ENCODE measurements at regions not wholly inside any gene's neighbourhood (a gene's known extent, or its start where the extent isn't known, plus 50 kb on each side); places are given as distances from the start of the nearest gene placed in this dataset.

DNA sequence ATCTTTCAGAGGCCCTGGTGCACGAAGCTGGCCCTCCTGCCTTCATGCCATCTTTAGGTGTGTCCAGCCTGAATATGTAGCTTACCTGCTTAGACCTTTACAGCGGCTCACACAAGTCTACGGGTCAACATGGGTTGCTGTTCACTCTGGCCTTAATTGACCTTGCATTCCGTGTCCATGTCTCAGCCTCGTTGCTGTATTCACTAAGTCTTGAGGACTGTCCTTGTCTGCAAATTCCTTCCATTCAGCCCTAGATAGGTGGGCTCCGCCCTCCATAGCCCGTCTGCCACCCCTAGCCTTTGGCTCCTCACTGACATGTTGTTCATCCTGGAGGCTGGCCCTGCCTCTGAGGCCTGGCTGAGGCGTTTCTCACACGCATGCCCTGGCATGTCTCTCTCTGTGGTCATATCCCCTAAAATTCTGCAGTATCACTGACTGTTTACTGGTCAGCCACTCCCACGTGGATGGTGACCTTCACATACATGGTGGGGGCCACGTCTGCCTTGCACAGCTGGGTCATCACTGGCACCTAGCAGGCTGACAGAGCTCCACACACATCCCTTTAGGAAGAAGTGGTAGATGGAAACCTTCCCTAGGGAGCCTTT lies 394.1 kb upstream of the MKI67 start:
- TF ChIP-seq, protein P1, sequence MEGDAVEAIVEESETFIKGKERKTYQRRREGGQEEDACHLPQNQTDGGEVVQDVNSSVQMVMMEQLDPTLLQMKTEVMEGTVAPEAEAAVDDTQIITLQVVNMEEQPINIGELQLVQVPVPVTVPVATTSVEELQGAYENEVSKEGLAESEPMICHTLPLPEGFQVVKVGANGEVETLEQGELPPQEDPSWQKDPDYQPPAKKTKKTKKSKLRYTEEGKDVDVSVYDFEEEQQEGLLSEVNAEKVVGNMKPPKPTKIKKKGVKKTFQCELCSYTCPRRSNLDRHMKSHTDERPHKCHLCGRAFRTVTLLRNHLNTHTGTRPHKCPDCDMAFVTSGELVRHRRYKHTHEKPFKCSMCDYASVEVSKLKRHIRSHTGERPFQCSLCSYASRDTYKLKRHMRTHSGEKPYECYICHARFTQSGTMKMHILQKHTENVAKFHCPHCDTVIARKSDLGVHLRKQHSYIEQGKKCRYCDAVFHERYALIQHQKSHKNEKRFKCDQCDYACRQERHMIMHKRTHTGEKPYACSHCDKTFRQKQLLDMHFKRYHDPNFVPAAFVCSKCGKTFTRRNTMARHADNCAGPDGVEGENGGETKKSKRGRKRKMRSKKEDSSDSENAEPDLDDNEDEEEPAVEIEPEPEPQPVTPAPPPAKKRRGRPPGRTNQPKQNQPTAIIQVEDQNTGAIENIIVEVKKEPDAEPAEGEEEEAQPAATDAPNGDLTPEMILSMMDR (IDR thresholded peaks at IDR 0.05): no peak
- TF ChIP-seq SIN3A (IDR thresholded peaks at IDR 0.05; ENCODE audit: borderline replicate concordance, low read depth, low read length): no peak
- no peak for TF ChIP-seq GABPA (IDR thresholded peaks at IDR 0.05; ENCODE audit: low read depth)
- TF ChIP-seq NFIC (IDR thresholded peaks at IDR 0.05; ENCODE audit: borderline replicate concordance): no peak
- no peak for TF ChIP-seq RFX5 (IDR thresholded peaks at IDR 0.05; ENCODE audit: low read length)
